Cardiac fibroblast (primary cell): ENCODE measurements at regions not wholly inside any gene's neighbourhood (a gene's known extent, or its start where the extent isn't known, plus 50 kb on each side); places are given as distances from the start of the nearest gene placed in this dataset.
"Not testable (repeated sequence)": the region's sequence is repeated elsewhere in the genome, so short reads cannot be mapped to it uniquely, and the experiment has no call there.

Experiments
- DNase-seq, 2 donors: peaks; one replicate each; pipeline versions ENCODE4 v3.0.0 to v3.0.0-alpha.2; 2010; ENCODE audit warnings: low read depth in 2 of 2
- H3K4me3 ChIP-seq, 2 donors: replicated peaks in 1 of 2; 1 replicate in 1 of 2; 2 replicates in 1 of 2; pipeline ENCODE4 v1.5.1; 2011; ENCODE audit warnings: low read depth in 2 of 2, low read length in 2 of 2, mild to moderate bottlenecking in 2 of 2, moderate library complexity in 1 of 2
- TF ChIP-seq, protein P1 (sequence below): IDR thresholded peaks from one replicate; pipeline ENCODE4 v1.5.1; 2011; ENCODE audit warnings: low read depth, mild to moderate bottlenecking, low read length, inconsistent platforms

DNA sequence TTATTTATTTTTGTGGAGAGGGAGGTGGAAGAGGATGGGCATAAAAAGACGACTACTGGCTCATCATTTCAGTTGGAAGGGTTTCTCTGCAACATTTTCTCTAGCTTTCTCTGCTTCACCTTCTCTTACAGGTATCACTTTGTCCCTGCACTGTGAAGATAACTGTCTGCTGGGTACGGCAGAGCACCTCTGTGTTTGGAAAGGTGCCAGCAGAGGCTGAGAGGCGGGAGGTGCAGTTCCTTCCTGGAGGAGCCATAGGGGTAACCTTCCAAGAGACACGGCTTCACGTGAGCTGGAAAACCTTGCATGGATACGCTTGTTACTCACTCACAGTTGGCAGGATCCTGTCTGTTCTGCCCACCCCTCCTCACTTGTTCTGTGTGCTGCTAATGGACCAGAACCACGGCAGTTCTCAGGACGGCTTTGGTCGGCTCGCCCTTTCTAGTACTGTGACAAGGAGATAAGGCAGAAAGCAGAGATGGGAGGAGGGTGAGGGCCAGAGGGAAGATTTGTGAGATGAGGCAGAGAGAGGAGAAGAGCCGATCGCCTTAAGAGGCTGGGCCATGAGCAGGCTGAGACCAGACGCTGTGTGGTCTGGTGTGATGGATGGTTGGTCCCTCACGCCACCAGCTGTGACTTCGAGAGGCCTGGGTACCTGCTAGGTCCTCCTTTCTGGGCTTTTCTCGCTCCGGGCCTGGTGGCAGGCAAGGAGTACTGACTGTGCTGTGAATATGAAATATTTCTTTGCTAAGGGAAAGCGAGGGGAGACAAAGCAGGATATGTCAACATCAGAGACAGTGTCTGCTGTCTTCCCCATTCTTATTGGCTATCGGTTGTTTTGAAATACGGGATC lies 66.8 kb downstream of the MRPL57 start:
- TF ChIP-seq, protein P1, sequence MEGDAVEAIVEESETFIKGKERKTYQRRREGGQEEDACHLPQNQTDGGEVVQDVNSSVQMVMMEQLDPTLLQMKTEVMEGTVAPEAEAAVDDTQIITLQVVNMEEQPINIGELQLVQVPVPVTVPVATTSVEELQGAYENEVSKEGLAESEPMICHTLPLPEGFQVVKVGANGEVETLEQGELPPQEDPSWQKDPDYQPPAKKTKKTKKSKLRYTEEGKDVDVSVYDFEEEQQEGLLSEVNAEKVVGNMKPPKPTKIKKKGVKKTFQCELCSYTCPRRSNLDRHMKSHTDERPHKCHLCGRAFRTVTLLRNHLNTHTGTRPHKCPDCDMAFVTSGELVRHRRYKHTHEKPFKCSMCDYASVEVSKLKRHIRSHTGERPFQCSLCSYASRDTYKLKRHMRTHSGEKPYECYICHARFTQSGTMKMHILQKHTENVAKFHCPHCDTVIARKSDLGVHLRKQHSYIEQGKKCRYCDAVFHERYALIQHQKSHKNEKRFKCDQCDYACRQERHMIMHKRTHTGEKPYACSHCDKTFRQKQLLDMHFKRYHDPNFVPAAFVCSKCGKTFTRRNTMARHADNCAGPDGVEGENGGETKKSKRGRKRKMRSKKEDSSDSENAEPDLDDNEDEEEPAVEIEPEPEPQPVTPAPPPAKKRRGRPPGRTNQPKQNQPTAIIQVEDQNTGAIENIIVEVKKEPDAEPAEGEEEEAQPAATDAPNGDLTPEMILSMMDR, result no peak
- DNase-seq, result no peak
- no peak overlapping the region for H3K4me3 ChIP-seq

- not testable (repeated sequence) for H3K4me3 ChIP-seq, DNase-seq
Measured at GRCh38 chr13:21243898-21244184, 67.4 kb downstream of the MRPL57 start.

GRCh38 chr13:21246761-21247452 lies 70.4 kb downstream of the MRPL57 start:
- no peak overlapping the region for H3K4me3 ChIP-seq
- DNase-seq, result no peak

DNA sequence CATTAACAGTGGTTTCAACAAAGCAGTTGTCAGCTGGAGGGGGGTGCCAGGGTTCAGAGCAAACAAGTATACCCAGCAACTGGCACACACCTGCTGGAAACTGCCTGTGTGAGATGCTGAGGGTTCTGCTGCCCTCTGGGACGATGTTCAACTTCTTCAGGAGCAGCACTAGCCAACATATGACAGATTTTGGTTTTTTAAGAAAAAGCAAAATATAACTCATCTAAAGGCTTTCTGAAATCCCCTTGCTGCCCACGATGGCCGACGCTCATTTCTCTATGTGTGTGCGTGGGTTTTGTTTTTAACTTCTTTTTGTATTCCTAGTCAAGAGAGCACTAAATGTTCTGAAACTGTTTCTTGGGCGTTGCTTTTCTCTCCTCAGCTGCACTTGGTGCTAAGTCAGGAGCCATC lies 79.9 kb downstream of the MRPL57 start:
- no peak for DNase-seq
- TF ChIP-seq, protein P1, result no peak

More at GRCh38 chr13:21246761-21247452, 70.4 kb downstream of the MRPL57 start:
- TF ChIP-seq, protein P1, result no peak

DNA sequence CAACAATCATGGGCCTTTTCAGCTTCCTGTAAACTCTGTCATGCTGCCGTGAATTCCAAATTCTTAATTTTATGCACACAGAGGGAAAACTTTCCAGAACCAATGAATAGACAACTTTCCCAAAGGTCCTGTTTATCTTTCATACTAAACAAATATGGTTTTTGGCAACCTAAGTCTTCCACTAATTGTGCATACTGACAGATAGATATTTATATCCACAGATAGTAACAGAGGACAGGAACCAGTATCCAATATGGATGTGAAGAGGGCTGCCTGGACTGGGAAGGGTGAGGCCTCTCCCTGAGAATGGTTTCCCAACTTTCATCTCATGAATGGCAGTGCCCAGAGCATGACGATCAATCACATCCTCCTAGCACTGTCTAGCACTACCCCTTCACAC lies 80.4 kb downstream of the MRPL57 start:
- no peak for DNase-seq
- H3K4me3 ChIP-seq, result no peak overlapping the region
- TF ChIP-seq, protein P1, result no peak

More for the DNA sequence above, 79.9 kb downstream of the MRPL57 start:
- no peak overlapping the region for H3K4me3 ChIP-seq

DNA sequence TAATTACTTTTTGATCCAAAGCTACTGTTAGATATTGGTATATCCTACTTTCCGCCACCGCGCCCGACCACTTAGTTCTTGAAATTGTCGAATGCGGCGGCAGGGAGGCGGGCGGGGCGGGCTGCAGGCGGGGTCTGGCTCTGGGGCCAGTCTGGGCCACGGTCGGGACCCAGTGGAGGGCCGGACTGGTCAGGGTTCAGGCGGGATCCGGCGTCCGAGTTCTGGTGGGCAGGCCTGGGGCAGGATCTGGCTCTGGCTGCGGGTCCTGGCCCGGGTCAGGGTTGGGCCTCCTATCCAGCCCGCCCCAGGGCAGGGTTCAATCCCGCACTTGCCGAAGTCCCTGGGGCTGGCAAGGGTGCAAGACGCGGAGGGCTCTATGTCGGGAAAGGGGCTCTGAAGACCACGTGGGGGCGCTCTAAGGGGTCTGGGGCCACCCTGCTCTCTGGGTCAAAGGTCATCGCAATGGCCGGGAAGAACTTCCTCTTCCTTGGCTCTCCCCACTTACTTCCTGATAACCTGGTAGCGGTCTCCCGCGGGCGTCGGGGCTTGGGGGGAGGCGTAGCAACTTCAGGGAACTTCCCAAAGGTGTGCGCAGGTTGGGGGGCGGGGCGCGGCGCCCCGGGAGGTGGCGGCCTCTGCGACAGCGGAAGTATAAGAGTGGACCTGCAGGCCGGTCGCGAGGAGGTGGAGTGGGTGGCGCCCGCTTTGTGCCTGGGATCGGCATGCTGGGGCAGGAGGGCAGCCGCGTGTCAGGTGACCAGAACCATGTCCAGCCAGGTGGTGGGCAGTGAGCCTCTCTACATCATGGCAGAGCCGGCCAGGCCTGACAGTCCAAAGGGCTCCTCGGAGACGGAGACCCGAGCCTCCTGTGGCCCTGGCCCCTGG lies 83.4 kb downstream of the MRPL57 start:
- no peak for DNase-seq
- no peak overlapping the region for H3K4me3 ChIP-seq
- TF ChIP-seq, protein P1, result no peak

DNA sequence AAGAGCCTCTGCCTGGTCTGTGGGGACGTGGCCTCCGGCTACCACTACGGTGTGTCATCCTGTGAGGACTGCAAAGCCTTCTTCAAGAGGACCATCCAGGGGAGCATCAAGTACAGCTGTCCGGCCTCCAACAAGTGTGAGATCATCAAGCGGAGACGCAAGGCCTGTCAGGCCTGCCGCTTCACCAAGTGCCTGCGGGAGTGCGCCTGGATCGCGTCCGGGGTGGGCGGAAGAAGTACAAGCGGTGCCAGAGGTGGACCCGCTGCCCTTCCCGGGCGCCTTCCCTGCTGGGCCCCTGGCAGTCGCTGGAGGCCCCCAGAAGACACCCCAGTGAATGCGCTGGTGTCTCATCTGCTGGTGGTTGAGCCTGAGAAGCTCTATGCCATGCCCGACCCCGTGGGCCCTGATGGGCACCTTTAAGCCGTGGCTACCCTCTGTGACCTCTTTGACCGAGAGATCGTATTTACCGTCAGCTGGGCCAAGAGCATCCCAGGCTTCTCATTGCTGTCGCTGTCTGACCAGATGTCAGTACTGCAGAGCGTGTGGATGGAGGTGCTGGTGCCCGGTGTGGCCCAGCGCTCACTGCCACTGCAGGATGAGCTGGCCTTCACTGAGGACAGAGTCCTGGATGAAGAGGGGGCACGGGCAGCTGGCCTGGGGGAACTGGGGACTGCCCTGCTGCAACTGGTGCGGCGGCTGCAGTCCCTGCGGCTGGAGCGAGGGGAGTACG lies 84.3 kb downstream of the MRPL57 start:
- H3K4me3 ChIP-seq, DNase-seq: not testable (repeated sequence)

GRCh38 chr13:21261487-21262216 lies 85.2 kb downstream of the MRPL57 start:
- H3K4me3 ChIP-seq, DNase-seq: not testable (repeated sequence)

- not testable (repeated sequence) for DNase-seq, H3K4me3 ChIP-seq
Measured at GRCh38 chr13:21263909-21264308, 87.5 kb downstream of the MRPL57 start.

DNA sequence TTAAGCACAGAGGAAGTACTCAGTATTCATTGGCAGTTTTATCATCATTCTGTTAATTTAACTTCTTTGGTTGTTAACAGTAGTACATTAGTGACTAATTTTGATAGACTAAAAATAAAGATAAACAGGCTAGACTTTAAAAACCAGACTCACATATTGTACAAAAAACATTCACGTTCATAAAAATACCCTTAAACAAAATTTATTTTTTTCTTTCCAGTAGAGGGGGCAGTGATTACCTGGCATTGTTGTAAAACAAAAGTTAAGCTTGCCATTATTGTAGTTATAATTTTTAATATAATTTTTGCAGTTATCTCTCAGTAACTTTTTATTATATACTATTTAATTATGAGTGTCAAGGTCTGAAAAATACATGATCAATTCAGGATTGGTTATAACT lies 92.0 kb downstream of the MRPL57 start:
- DNase-seq, H3K4me3 ChIP-seq: not testable (repeated sequence)
